ENCODE measurements at regions not wholly inside any gene's neighbourhood (a gene's known extent, or its start where the extent isn't known, plus 50 kb on each side); places are given as distances from the start of the nearest gene placed in this dataset.

GRCh38 chr14:83309833-83310232 is 1776.2 kb upstream of the SEL1L start:
- no peak for DNase-seq (ENCODE audit: low read depth, low spot score)
- no peaks in the 10 kb centered on the region for H3K36me3 ChIP-seq (ENCODE audit: control insufficient read depth, insufficient read depth, low read length)
- no peak overlapping the region for H3K4me3 ChIP-seq (ENCODE audit: low read depth in 2 of 2, low read length in 2 of 2)
- no peaks in the 10 kb centered on the region for H3K4me1 ChIP-seq (ENCODE audit: control insufficient read depth, insufficient read depth, low read length)
- no peak for TF ChIP-seq CTCF (IDR thresholded peaks at IDR 0.05)
- TF ChIP-seq TCF7L2 (IDR thresholded peaks at IDR 0.05; ENCODE audit: low read depth, low read length) = no peak
- TF ChIP-seq SIN3A (IDR thresholded peaks at IDR 0.05; ENCODE audit: borderline replicate concordance, insufficient read depth, low read depth, low read length) = no peak
- no peak for TF ChIP-seq REST (IDR thresholded peaks at IDR 0.05; ENCODE audit: insufficient read depth in 1 of 2, low read depth in 2 of 2, low read length in 1 of 2)
- TF ChIP-seq POLR2AphosphoS5 (IDR thresholded peaks at IDR 0.05; ENCODE audit: low read depth, low read length) = no peak
- no peaks in the 10 kb centered on the region for H3K9me3 ChIP-seq (ENCODE audit: control insufficient read depth, insufficient read depth, low read depth, low read length)
- CTCF ChIA-PET = no interaction called here
- intact Hi-C loops (cut with micrococcal nuclease; ENCODE audit: unreplicated experiment) = loop anchor here (10.0 kb wide), 1 partner anchor 155 kb away; no protein-coding TSS in a partner anchor
- no peak overlapping the region for H3K27ac ChIP-seq (ENCODE audit: low read length)
- no peaks in the 10 kb centered on the region for H3K27me3 ChIP-seq (ENCODE audit: control insufficient read depth, insufficient read depth, low read length)
- POLR2A ChIA-PET = no interaction called here
- no TSS peak for BruUV-seq (replicated peaks)
- no peak for ATAC-seq
- in situ Hi-C loops (cut with HindIII; ENCODE audit: low pct_unique_long_range_greater_than_20kb, low sequenced_read_pairs) = no loop called here

GRCh38 chr14:83312511-83312910 is 1778.9 kb upstream of the SEL1L start:
- intact Hi-C loops (cut with micrococcal nuclease; ENCODE audit: unreplicated experiment) (no loop called here), in situ Hi-C loops (cut with HindIII; ENCODE audit: low pct_unique_long_range_greater_than_20kb, low sequenced_read_pairs) (no loop called here)
- ATAC-seq (no peak), DNase-seq (ENCODE audit: low read depth, low spot score) (no peak)
- TF ChIP-seq REST (IDR thresholded peaks at IDR 0.05; ENCODE audit: insufficient read depth in 1 of 2, low read depth in 2 of 2, low read length in 1 of 2) (no peak), POLR2AphosphoS5 (IDR thresholded peaks at IDR 0.05; ENCODE audit: low read depth, low read length) (no peak), TCF7L2 (IDR thresholded peaks at IDR 0.05; ENCODE audit: low read depth, low read length) (no peak), CTCF (IDR thresholded peaks at IDR 0.05) (no peak), SIN3A (IDR thresholded peaks at IDR 0.05; ENCODE audit: borderline replicate concordance, insufficient read depth, low read depth, low read length) (no peak)
- BruUV-seq (replicated peaks) = no TSS peak
- ChIA-PET POLR2A (no interaction called here), CTCF (no interaction called here)
- Histone ChIP-seq H3K27ac (ENCODE audit: low read length) (no peak overlapping the region), H3K36me3 (ENCODE audit: control insufficient read depth, insufficient read depth, low read length) (no peaks in the 10 kb centered on the region), H3K9me3 (ENCODE audit: control insufficient read depth, insufficient read depth, low read depth, low read length) (no peaks in the 10 kb centered on the region), H3K4me1 (ENCODE audit: control insufficient read depth, insufficient read depth, low read length) (no peaks in the 10 kb centered on the region), H3K27me3 (ENCODE audit: control insufficient read depth, insufficient read depth, low read length) (no peaks in the 10 kb centered on the region), H3K4me3 (ENCODE audit: low read depth in 2 of 2, low read length in 2 of 2) (no peak overlapping the region)
